SH-SY5Y (cell line): ENCODE measurements at regions not wholly inside any gene's neighbourhood (a gene's known extent, or its start where the extent isn't known, plus 50 kb on each side); places are given as distances from the start of the nearest gene placed in this dataset.

Experiments used
- GATA2 ChIP-seq: IDR thresholded peaks from 2 replicates; pipeline ENCODE4 v1.6.1; 2011; ENCODE audit warnings: mild to moderate bottlenecking, low read depth, low read length
- GATA3 ChIP-seq: IDR thresholded peaks from 2 replicates; pipeline ENCODE4 v1.6.1; 2011; ENCODE audit warnings: low read depth, mild to moderate bottlenecking, low read length, moderate library complexity

DNA sequence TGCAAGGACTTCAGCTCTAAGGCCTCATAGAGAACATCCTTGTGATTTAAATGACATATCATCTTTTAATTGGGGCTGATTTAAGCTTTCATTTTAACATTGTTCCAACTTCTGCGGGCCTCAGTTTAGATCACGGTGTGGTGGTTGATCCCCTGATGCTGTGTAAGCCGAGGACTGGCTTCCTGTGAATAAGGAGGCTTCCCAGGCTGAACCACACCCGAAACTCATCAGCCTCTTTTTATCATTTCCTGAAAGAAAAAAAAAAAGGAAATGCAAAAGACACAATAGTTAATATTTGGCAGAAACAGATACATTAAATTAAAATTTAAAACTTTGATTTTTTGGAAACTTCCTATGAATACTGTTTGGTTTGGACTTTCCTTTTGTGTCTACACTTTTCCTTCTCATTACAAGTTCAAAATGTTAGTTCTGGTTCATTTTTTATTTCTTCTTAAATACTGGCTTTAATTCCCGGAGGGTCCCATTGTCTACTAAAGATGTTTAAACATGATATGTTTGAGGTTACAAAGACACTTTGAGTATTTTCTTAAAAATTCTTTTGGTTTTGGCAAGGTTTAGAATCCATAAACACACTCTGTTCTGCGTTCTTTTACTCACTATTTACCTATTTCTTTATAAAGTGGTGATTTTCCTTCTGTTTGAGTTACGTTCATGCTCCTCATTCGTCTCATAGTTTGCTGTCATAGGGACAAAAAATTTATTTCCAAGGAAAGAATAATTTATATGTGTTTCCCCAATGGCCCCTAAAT lies 230.0 kb upstream of the SULF2 start:
- TF ChIP-seq GATA3: no peak
- TF ChIP-seq GATA2: no peak
